ENCODE measurements at regions not wholly inside any gene's neighbourhood (a gene's known extent, or its start where the extent isn't known, plus 50 kb on each side); places are given as distances from the start of the nearest gene placed in this dataset.

- H3K4me1 Mint-ChIP-seq (ENCODE audit: unreplicated experiment), result no peaks in the 10 kb centered on the region
- TF ChIP-seq CTCF (conservative IDR thresholded peaks at IDR 0.05), result no peak
- H3K27ac Mint-ChIP-seq, result no peak overlapping the region
- H3K27me3 Mint-ChIP-seq, result no peaks in the 10 kb centered on the region
- H3K4me3 Mint-ChIP-seq, result no peak overlapping the region
- no peak for DNase-seq (ENCODE audit: extremely low spot score, unreplicated experiment)
- H3K36me3 Mint-ChIP-seq, result no peaks in the 10 kb centered on the region
- peaks cover 12% of the 10 kb centered on the region for H3K9me3 Mint-ChIP-seq
These were observed 349.1 kb upstream of the PTPRD start for GRCh38 chr9:10961883-10962282.

- no peaks in the 10 kb centered on the region for H3K9me3 Mint-ChIP-seq
- H3K4me1 Mint-ChIP-seq (ENCODE audit: unreplicated experiment), result no peaks in the 10 kb centered on the region
- H3K36me3 Mint-ChIP-seq, result no peaks in the 10 kb centered on the region
- TF ChIP-seq CTCF (conservative IDR thresholded peaks at IDR 0.05), result no peak
- no peak overlapping the region for H3K4me3 Mint-ChIP-seq
- H3K27ac Mint-ChIP-seq, result no peak overlapping the region
- DNase-seq (ENCODE audit: extremely low spot score, unreplicated experiment), result no peak
- no peaks in the 10 kb centered on the region for H3K27me3 Mint-ChIP-seq
These were observed 370.4 kb upstream of the PTPRD start for GRCh38 chr9:10983251-10983650.

GRCh38 chr9:10999646-11000045 is 386.8 kb upstream of the PTPRD start:
- H3K4me3 Mint-ChIP-seq, result no peak overlapping the region
- H3K27me3 Mint-ChIP-seq, result no peaks in the 10 kb centered on the region
- no peaks in the 10 kb centered on the region for H3K36me3 Mint-ChIP-seq
- peaks cover 4% of the 10 kb centered on the region for H3K4me1 Mint-ChIP-seq (ENCODE audit: unreplicated experiment)
- H3K27ac Mint-ChIP-seq, result no peak overlapping the region
- no peak for DNase-seq (ENCODE audit: extremely low spot score, unreplicated experiment)
- no peak for TF ChIP-seq CTCF (conservative IDR thresholded peaks at IDR 0.05)
- H3K9me3 Mint-ChIP-seq, result no peaks in the 10 kb centered on the region

- no peak overlapping the region for H3K4me3 Mint-ChIP-seq
- no peaks in the 10 kb centered on the region for H3K9me3 Mint-ChIP-seq
- H3K27me3 Mint-ChIP-seq, result no peaks in the 10 kb centered on the region
- no peaks in the 10 kb centered on the region for H3K36me3 Mint-ChIP-seq
- H3K4me1 Mint-ChIP-seq (ENCODE audit: unreplicated experiment), result peaks cover 4% of the 10 kb centered on the region
- H3K27ac Mint-ChIP-seq, result no peak overlapping the region
- no peak for DNase-seq (ENCODE audit: extremely low spot score, unreplicated experiment)
- TF ChIP-seq CTCF (conservative IDR thresholded peaks at IDR 0.05), result no peak
These were observed 388.7 kb upstream of the PTPRD start for GRCh38 chr9:11001546-11001945.

- Mint-ChIP-seq H3K27me3 (no peaks in the 10 kb centered on the region), H3K4me1 (ENCODE audit: unreplicated experiment) (peaks cover 4% of the 10 kb centered on the region), H3K27ac (no peak overlapping the region), H3K9me3 (no peaks in the 10 kb centered on the region), H3K4me3 (no peak overlapping the region), H3K36me3 (no peaks in the 10 kb centered on the region)
- no peak for DNase-seq (ENCODE audit: extremely low spot score, unreplicated experiment)
- no peak for TF ChIP-seq CTCF (conservative IDR thresholded peaks at IDR 0.05)
These were observed 389.9 kb upstream of the PTPRD start for GRCh38 chr9:11002705-11003104.

- H3K36me3 Mint-ChIP-seq, result no peaks in the 10 kb centered on the region
- no peak overlapping the region for H3K27ac Mint-ChIP-seq
- H3K27me3 Mint-ChIP-seq, result no peaks in the 10 kb centered on the region
- no peak overlapping the region for H3K4me3 Mint-ChIP-seq
- H3K4me1 Mint-ChIP-seq (ENCODE audit: unreplicated experiment), result peaks cover 4% of the 10 kb centered on the region
- no peak for DNase-seq (ENCODE audit: extremely low spot score, unreplicated experiment)
- no peak for TF ChIP-seq CTCF (conservative IDR thresholded peaks at IDR 0.05)
- H3K9me3 Mint-ChIP-seq, result peaks cover 5% of the 10 kb centered on the region
These were observed 391.0 kb upstream of the PTPRD start for GRCh38 chr9:11003836-11004235.

All from type B pancreatic cell (in vitro differentiated cells).